ENCODE measurements at regions not wholly inside any gene's neighbourhood (a gene's known extent, or its start where the extent isn't known, plus 50 kb on each side); places are given as distances from the start of the nearest gene placed in this dataset.

GRCh38 chr9:36764364-36765076 lies 191.8 kb downstream of the MELK start:
- BruUV-seq (replicated peaks): no TSS peak
- Mint-ChIP-seq H3K4me1 (ENCODE audit: low read depth, unreplicated experiment) (no peaks in the 10 kb centered on the region), H3K4me3 (ENCODE audit: unreplicated experiment) (no peak overlapping the region), H3K27me3 (ENCODE audit: insufficient read depth, unreplicated experiment) (peaks cover 10% of the 10 kb centered on the region), H3K9me3 (ENCODE audit: unreplicated experiment) (no peaks in the 10 kb centered on the region), H3K27ac (ENCODE audit: unreplicated experiment) (no peak overlapping the region), H3K36me3 (ENCODE audit: insufficient read depth, unreplicated experiment) (no peaks in the 10 kb centered on the region)
- Histone ChIP-seq H3K9me3 (no peaks in the 10 kb centered on the region; the same call in 1 of the 2 replicates), H3K4me3 (ENCODE audit: low read depth, low read length) (no peak overlapping the region), H3K36me3 (ENCODE audit: control insufficient read depth, insufficient read depth, low read length) (no peaks in the 10 kb centered on the region), H3K4me1 (no peaks in the 10 kb centered on the region), H3K27me3 (replicated peaks; ENCODE audit: control insufficient read depth, insufficient read depth, low read length) (no peaks in the 10 kb centered on the region)
- no peak for TF ChIP-seq CTCF (IDR thresholded peaks at IDR 0.05; ENCODE audit: insufficient read depth in 1 of 2, low read depth in 1 of 2, low read length in 1 of 2, severe bottlenecking in 1 of 2, unreplicated experiment in 1 of 2)
- POLR2A ChIA-PET: no interaction called here
- CTCF ChIA-PET: no interaction called here
- intact Hi-C loops (cut with micrococcal nuclease; ENCODE audit: unreplicated experiment): no loop called here
- DNase-seq: no peak

GRCh38 chr9:36765077-36765390 lies 192.3 kb downstream of the MELK start:
- Mint-ChIP-seq H3K27ac (ENCODE audit: unreplicated experiment) (no peak overlapping the region), H3K36me3 (ENCODE audit: insufficient read depth, unreplicated experiment) (no peaks in the 10 kb centered on the region), H3K27me3 (ENCODE audit: insufficient read depth, unreplicated experiment) (peaks cover 12% of the 10 kb centered on the region), H3K4me3 (ENCODE audit: unreplicated experiment) (no peak overlapping the region), H3K4me1 (ENCODE audit: low read depth, unreplicated experiment) (no peaks in the 10 kb centered on the region), H3K9me3 (ENCODE audit: unreplicated experiment) (no peaks in the 10 kb centered on the region)
- Histone ChIP-seq H3K27me3 (replicated peaks; ENCODE audit: control insufficient read depth, insufficient read depth, low read length) (no peaks in the 10 kb centered on the region), H3K9me3 (no peaks in the 10 kb centered on the region; the same call in 1 of the 2 replicates), H3K4me1 (no peaks in the 10 kb centered on the region), H3K4me3 (ENCODE audit: low read depth, low read length) (no peak overlapping the region), H3K36me3 (ENCODE audit: control insufficient read depth, insufficient read depth, low read length) (no peaks in the 10 kb centered on the region)
- intact Hi-C loops (cut with micrococcal nuclease; ENCODE audit: unreplicated experiment): no loop called here
- TF ChIP-seq CTCF (IDR thresholded peaks at IDR 0.05; ENCODE audit: insufficient read depth in 1 of 2, low read depth in 1 of 2, low read length in 1 of 2, severe bottlenecking in 1 of 2, unreplicated experiment in 1 of 2): no peak
- CTCF ChIA-PET: no interaction called here
- BruUV-seq (replicated peaks): no TSS peak
- DNase-seq: no peak
- POLR2A ChIA-PET: no interaction called here

- no peaks in the 10 kb centered on the region; the same call in 1 of the 2 replicates for H3K9me3 ChIP-seq
- H3K36me3 Mint-ChIP-seq (ENCODE audit: insufficient read depth, unreplicated experiment): no peaks in the 10 kb centered on the region
- no peaks in the 10 kb centered on the region; the same call in 1 of the 2 replicates for H3K27me3 ChIP-seq (replicated peaks; ENCODE audit: control insufficient read depth, insufficient read depth, low read length)
- BruUV-seq (replicated peaks): no TSS peak
- DNase-seq: no peak
- POLR2A ChIA-PET: no interaction called here
- H3K27me3 Mint-ChIP-seq (ENCODE audit: insufficient read depth, unreplicated experiment): peaks cover 9% of the 10 kb centered on the region
- no peak overlapping the region for H3K4me3 Mint-ChIP-seq (ENCODE audit: unreplicated experiment)
- CTCF ChIA-PET: no interaction called here
- no peak for TF ChIP-seq CTCF (IDR thresholded peaks at IDR 0.05; ENCODE audit: insufficient read depth in 1 of 2, low read depth in 1 of 2, low read length in 1 of 2, severe bottlenecking in 1 of 2, unreplicated experiment in 1 of 2)
- H3K27ac Mint-ChIP-seq (ENCODE audit: unreplicated experiment): no peak overlapping the region
- intact Hi-C loops (cut with micrococcal nuclease; ENCODE audit: unreplicated experiment): no loop called here
- no peaks in the 10 kb centered on the region for H3K36me3 ChIP-seq (ENCODE audit: control insufficient read depth, insufficient read depth, low read length)
- H3K4me3 ChIP-seq (ENCODE audit: low read depth, low read length): no peak overlapping the region
- no peaks in the 10 kb centered on the region for H3K4me1 Mint-ChIP-seq (ENCODE audit: low read depth, unreplicated experiment)
- H3K4me1 ChIP-seq: no peaks in the 10 kb centered on the region
- no peaks in the 10 kb centered on the region for H3K9me3 Mint-ChIP-seq (ENCODE audit: unreplicated experiment)
These were observed 193.0 kb downstream of the MELK start for GRCh38 chr9:36765468-36766341.

All from Caco-2 (cell line).